ENCODE measurements at regions not wholly inside any gene's neighbourhood (a gene's known extent, or its start where the extent isn't known, plus 50 kb on each side); places are given as distances from the start of the nearest gene placed in this dataset.

- Histone ChIP-seq H3K4me3 (replicated peaks in 1 of 3; ENCODE audit: insufficient read depth in 1 of 3, low read depth in 2 of 3, low read length in 3 of 3) (no peak overlapping the region; a peak in 1 of 6 replicates), H3K9me3 (ENCODE audit: low read length) (no peaks in the 10 kb centered on the region), H4K20me1 (ENCODE audit: insufficient read depth, low read length) (no peaks in the 10 kb centered on the region), H3K36me3 (replicated peaks in 1 of 2; ENCODE audit: control insufficient read depth in 1 of 2, insufficient read depth in 2 of 2, low read length in 2 of 2) (no peaks in the 10 kb centered on the region), H2AFZ (ENCODE audit: low read length) (no peak overlapping the region), H3K4me1 (ENCODE audit: insufficient read depth, low read length) (peaks cover 31% of the 10 kb centered on the region), H3K4me2 (ENCODE audit: low read depth, low read length) (peak overlapping the region; percentile 51), H3K27me3 (ENCODE audit: control insufficient read depth in 1 of 2, insufficient read depth in 2 of 2, low read length in 2 of 2) (no peaks in the 10 kb centered on the region), H3K79me2 (ENCODE audit: insufficient read depth, low read length) (no peaks in the 10 kb centered on the region), H3K27ac (ENCODE audit: extremely low read length, insufficient read depth, low read length) (peak overlapping the region; percentile 44), H3K9ac (ENCODE audit: insufficient read depth, low read depth, low read length) (no peak overlapping the region)
- DNase-seq (ENCODE audit: low spot score) (peak; percentile 88), FAIRE-seq (peak; percentile 94), ATAC-seq (peak; percentile 96)
- ChIA-PET CTCF (ENCODE audit: low intra/inter-chr PET ratio, low total read pairs) (no interaction called here), POLR2A (interaction anchor here (1.0 to 1.3 kb wide), 2 partner anchors 113 to 114 kb away, joined by 4 read pairs; partner anchors contain the start of gene BMP2K)
- in situ Hi-C loops (cut with HindIII; ENCODE audit: extremely low pct_ligation_motif_present, low pct_unique_long_range_greater_than_20kb) (no loop called here), intact Hi-C loops (cut with micrococcal nuclease; ENCODE audit: unreplicated experiment) (loop anchor here (5.0 kb wide), 1 partner anchor 115 kb away; the partner anchor contains the start of gene BMP2K)
- 0% methylated on average over 3 of the region's 3 CpGs for WGBS (ENCODE audit: low lambda C conversion rate)
- no TSS peak for BruUV-seq (replicated peaks)
- TF ChIP-seq ZNF891 (CRISPR knock-in tag; IDR thresholded peaks at IDR 0.05) (no peak), ZNF766 (CRISPR knock-in tag; IDR thresholded peaks at IDR 0.05; ENCODE audit: borderline replicate concordance) (no peak), ZNF503 (CRISPR knock-in tag; IDR thresholded peaks at IDR 0.05) (0 out of 2 replicates have a peak, but pooled peaks have one; percentile 35), SMARCE1 (IDR thresholded peaks at IDR 0.05; ENCODE audit: borderline replicate concordance) (no peak), ZNF790 (CRISPR knock-in tag; IDR thresholded peaks at IDR 0.05; ENCODE audit: borderline replicate concordance) (no peak), ZSCAN22 (CRISPR knock-in tag; IDR thresholded peaks at IDR 0.05) (no peak), ZFP36L2 (CRISPR knock-in tag; IDR thresholded peaks at IDR 0.05) (no peak), ZNF253 (CRISPR knock-in tag; IDR thresholded peaks at IDR 0.05; ENCODE audit: borderline replicate concordance) (no peak), SNAPC5 (CRISPR knock-in tag; IDR thresholded peaks at IDR 0.05; ENCODE audit: borderline replicate concordance) (no peak; the same call in 1 of the 2 replicates), ZNF572 (CRISPR knock-in tag; IDR thresholded peaks at IDR 0.05) (no peak), IKZF1 (IDR thresholded peaks at IDR 0.05) (no peak), ETS1 (CRISPR knock-in tag; IDR thresholded peaks at IDR 0.05) (no peak), GTF3A (CRISPR knock-in tag; conservative IDR thresholded peaks at IDR 0.05) (no peak), HNRNPUL1 (IDR thresholded peaks at IDR 0.05; ENCODE audit: low read depth, low read length) (no peak), ZFAT (CRISPR knock-in tag; conservative IDR thresholded peaks at IDR 0.05) (no peak), CBFB (CRISPR knock-in tag; IDR thresholded peaks at IDR 0.05) (0 out of 2 replicates have a peak, but pooled peaks have one; percentile 27), CEBPG (CRISPR knock-in tag; IDR thresholded peaks at IDR 0.05) (peak; percentile 88), SRF (IDR thresholded peaks at IDR 0.05; ENCODE audit: low read depth, low read length) (no peak), ZSCAN20 (CRISPR knock-in tag; IDR thresholded peaks at IDR 0.05; ENCODE audit: borderline replicate concordance) (no peak), SIX4 (CRISPR knock-in tag; IDR thresholded peaks at IDR 0.05) (no peak), BCL6 (CRISPR knock-in tag; IDR thresholded peaks at IDR 0.05) (peak; percentile 99), TRAFD1 (CRISPR knock-in tag; IDR thresholded peaks at IDR 0.05; ENCODE audit: borderline replicate concordance) (no peak)
These were observed 110.5 kb downstream of the ANXA3 start for GRCh38 chr4:78661921-78662521.

Measured in HepG2 (cell line).